Retinal pigment epithelial cell (primary cell): ENCODE measurements at regions not wholly inside any gene's neighbourhood (a gene's known extent, or its start where the extent isn't known, plus 50 kb on each side); places are given as distances from the start of the nearest gene placed in this dataset.
"Not testable (repeated sequence)": the region's sequence is repeated elsewhere in the genome, so short reads cannot be mapped to it uniquely, and the experiment has no call there.

Experiments
- DNase-seq: peaks from one replicate; pipeline ENCODE4 v3.0.0-alpha.2; 2010; ENCODE audit warnings: low read depth
- H3K4me3 ChIP-seq: 2 replicates; pipeline ENCODE4 v1.5.1; 2011; ENCODE audit warnings: mild to moderate bottlenecking, low read length, control low read depth, moderate library complexity
- CTCF ChIP-seq: conservative IDR thresholded peaks from 2 replicates; pipeline ENCODE4 v1.5.1; 2011; ENCODE audit warnings: low read depth, low read length, control low read depth, inconsistent platforms

GRCh38 chr16:31810863-31811262 lies 62.7 kb upstream of the ZNF267 start:
- H3K4me3 ChIP-seq = no peak overlapping the region
- no peak for TF ChIP-seq CTCF
- no peak for DNase-seq

- DNase-seq, H3K4me3 ChIP-seq: not testable (repeated sequence)
These were observed 57.5 kb upstream of the ZNF267 start for GRCh38 chr16:31816141-31816540.

GRCh38 chr16:31819386-31819785 lies 54.2 kb upstream of the ZNF267 start:
- TF ChIP-seq CTCF = no peak
- DNase-seq = no peak
- no peak overlapping the region for H3K4me3 ChIP-seq

- no peak for TF ChIP-seq CTCF
- H3K4me3 ChIP-seq = no peak overlapping the region
- DNase-seq = no peak
These were observed 53.7 kb upstream of the ZNF267 start for GRCh38 chr16:31819948-31820347.
